ENCODE measurements at regions not wholly inside any gene's neighbourhood (a gene's known extent, or its start where the extent isn't known, plus 50 kb on each side); places are given as distances from the start of the nearest gene placed in this dataset.

DNA sequence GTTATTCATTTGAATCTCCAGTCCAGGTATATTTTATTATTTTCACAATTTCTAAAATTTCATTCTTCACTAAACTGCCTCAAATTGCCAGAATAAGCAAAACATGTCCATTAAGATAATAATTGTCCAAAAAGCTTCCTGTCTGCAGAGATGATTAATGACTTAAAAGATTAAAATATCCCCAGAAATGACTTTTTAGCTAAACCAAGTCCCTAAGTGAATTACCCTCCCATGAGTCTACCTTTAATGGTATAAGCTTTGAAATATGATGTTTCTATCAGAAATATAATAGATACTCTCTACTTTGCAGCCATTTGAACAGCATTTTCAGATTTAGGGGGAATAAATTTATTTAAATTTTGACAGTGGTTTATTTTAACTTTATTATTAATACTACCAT, 289.2 kb upstream of the EMCN start:
- TF ChIP-seq, protein P1, sequence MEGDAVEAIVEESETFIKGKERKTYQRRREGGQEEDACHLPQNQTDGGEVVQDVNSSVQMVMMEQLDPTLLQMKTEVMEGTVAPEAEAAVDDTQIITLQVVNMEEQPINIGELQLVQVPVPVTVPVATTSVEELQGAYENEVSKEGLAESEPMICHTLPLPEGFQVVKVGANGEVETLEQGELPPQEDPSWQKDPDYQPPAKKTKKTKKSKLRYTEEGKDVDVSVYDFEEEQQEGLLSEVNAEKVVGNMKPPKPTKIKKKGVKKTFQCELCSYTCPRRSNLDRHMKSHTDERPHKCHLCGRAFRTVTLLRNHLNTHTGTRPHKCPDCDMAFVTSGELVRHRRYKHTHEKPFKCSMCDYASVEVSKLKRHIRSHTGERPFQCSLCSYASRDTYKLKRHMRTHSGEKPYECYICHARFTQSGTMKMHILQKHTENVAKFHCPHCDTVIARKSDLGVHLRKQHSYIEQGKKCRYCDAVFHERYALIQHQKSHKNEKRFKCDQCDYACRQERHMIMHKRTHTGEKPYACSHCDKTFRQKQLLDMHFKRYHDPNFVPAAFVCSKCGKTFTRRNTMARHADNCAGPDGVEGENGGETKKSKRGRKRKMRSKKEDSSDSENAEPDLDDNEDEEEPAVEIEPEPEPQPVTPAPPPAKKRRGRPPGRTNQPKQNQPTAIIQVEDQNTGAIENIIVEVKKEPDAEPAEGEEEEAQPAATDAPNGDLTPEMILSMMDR (IDR thresholded peaks at IDR 0.05): no peak
- TF ChIP-seq POLR2A (IDR thresholded peaks at IDR 0.05): no peak
- TF ChIP-seq POLR2AphosphoS5 (IDR thresholded peaks at IDR 0.05): no peak

Measured in prostate gland (tissue), 2 donors.